ENCODE measurements at regions not wholly inside any gene's neighbourhood (a gene's known extent, or its start where the extent isn't known, plus 50 kb on each side); places are given as distances from the start of the nearest gene placed in this dataset.

- TF ChIP-seq CTCF (conservative IDR thresholded peaks at IDR 0.05; ENCODE audit: low read depth): no peak
- DNase-seq (ENCODE audit: low spot score): no peak
- no peak overlapping the region for H3K27ac ChIP-seq
- CTCF ChIA-PET: no interaction called here
- POLR2A ChIA-PET (ENCODE audit: low non-redundant PET): no interaction called here
Measured at GRCh38 chr16:6570530-6570929, 762.1 kb upstream of the RBFOX1 start.

- H3K27ac ChIP-seq: no peak overlapping the region
- POLR2A ChIA-PET (ENCODE audit: low non-redundant PET): no interaction called here
- CTCF ChIA-PET: no interaction called here
- TF ChIP-seq CTCF (conservative IDR thresholded peaks at IDR 0.05; ENCODE audit: low read depth): no peak
- DNase-seq (ENCODE audit: low spot score): no peak
Measured at GRCh38 chr16:6562986-6563385, 769.7 kb upstream of the RBFOX1 start.

- ChIA-PET CTCF (no interaction called here), POLR2A (ENCODE audit: low non-redundant PET) (no interaction called here)
- no peak for DNase-seq (ENCODE audit: low spot score)
- TF ChIP-seq CTCF (conservative IDR thresholded peaks at IDR 0.05; ENCODE audit: low read depth): no peak
- H3K27ac ChIP-seq: no peak overlapping the region
Measured at GRCh38 chr16:6560306-6561100, 772.1 kb upstream of the RBFOX1 start.

GRCh38 chr16:6558661-6559060, 774.0 kb upstream of the RBFOX1 start:
- no peak overlapping the region for H3K27ac ChIP-seq
- POLR2A ChIA-PET (ENCODE audit: low non-redundant PET): no interaction called here
- no peak for DNase-seq (ENCODE audit: low spot score)
- TF ChIP-seq CTCF (conservative IDR thresholded peaks at IDR 0.05; ENCODE audit: low read depth): no peak
- CTCF ChIA-PET: interaction anchor here (0.6 kb wide), 1 partner anchor 1571 kb away, joined by 3 read pairs; no protein-coding TSS in a partner anchor

- ChIA-PET POLR2A (ENCODE audit: low non-redundant PET) (no interaction called here), CTCF (no interaction called here)
- no peak for TF ChIP-seq CTCF (conservative IDR thresholded peaks at IDR 0.05; ENCODE audit: low read depth)
- DNase-seq (ENCODE audit: low spot score): no peak
- H3K27ac ChIP-seq: no peak overlapping the region
Measured at GRCh38 chr16:6558126-6558525, 774.5 kb upstream of the RBFOX1 start.

GRCh38 chr16:6557353-6558023, 775.2 kb upstream of the RBFOX1 start:
- no peak overlapping the region for H3K27ac ChIP-seq
- DNase-seq (ENCODE audit: low spot score): no peak
- TF ChIP-seq CTCF (conservative IDR thresholded peaks at IDR 0.05; ENCODE audit: low read depth): no peak
- POLR2A ChIA-PET (ENCODE audit: low non-redundant PET): no interaction called here
- CTCF ChIA-PET: no interaction called here

Measured in RWPE1 (cell line).